Stimulated activated CD4-positive, alpha-beta T cell treated with anti-CD3 and anti-CD28 coated beads, TNF-alpha, amount 100 ng/mL, for 48 hours (primary cell): ENCODE measurements at regions not wholly inside any gene's neighbourhood (a gene's known extent, or its start where the extent isn't known, plus 50 kb on each side); places are given as distances from the start of the nearest gene placed in this dataset.
"Not testable (repeated sequence)": the region's sequence is repeated elsewhere in the genome, so short reads cannot be mapped to it uniquely, and the experiment has no call there.

Source experiments
- DNase-seq, 3 donors: peaks; one replicate each; pipeline ENCODE4 v3.0.0-alpha.2; 2020; ENCODE audit warnings: low read depth in 3 of 3

GRCh38 chr7:156039971-156040677, 227.9 kb upstream of the SHH start:
- DNase-seq: no peak

GRCh38 chr7:156039194-156039593, 226.9 kb upstream of the SHH start:
- DNase-seq: no peak

- no peak for DNase-seq
These were observed 226.1 kb upstream of the SHH start for GRCh38 chr7:156038345-156038744.

- no peak for DNase-seq
These were observed 223.9 kb upstream of the SHH start for GRCh38 chr7:156036153-156036552.

DNA sequence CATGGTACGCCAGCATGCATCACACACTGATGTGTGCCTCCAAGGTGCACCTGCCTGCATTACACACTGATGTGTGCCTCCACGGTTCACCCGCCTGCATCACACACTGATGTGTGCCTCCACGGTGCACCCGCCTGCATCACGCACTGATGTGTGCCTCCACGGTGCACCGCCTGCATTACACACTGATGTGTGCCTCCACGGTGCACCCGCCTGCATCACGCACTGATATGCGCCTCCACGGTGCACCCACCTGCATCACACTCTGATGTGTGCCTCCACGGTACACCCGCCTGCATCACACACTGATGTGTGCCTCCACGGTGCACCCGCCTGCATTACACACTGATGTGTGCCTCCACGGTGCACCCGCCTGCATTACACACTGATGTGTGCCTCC, 223.1 kb upstream of the SHH start:
- not testable (repeated sequence) for DNase-seq

GRCh38 chr7:156034397-156034796, 222.1 kb upstream of the SHH start:
- no peak for DNase-seq

GRCh38 chr7:156032973-156033372, 220.7 kb upstream of the SHH start:
- DNase-seq: no peak

GRCh38 chr7:156031679-156032478, 219.6 kb upstream of the SHH start:
- DNase-seq: no peak

- DNase-seq: no peak
These were observed 217.3 kb upstream of the SHH start for GRCh38 chr7:156029460-156030007.

DNA sequence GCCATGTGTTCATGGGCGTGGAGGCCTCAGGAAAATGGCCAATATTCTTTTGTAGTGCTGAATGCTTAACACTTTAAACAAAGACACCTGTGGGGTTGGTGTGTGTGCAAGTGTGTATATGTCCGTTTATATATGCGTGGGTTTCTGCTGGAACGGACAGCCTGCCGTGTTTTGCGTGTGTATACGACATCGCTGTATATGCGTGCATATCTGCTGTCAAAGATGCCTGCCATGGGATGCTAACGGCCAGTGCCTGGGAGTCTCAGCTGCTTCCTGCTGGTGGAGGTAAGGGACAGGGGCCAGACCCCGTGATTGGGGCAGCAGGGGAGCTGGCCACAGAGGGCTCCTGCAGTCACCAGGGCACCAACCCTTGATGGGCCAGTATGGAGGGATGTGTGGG, 216.3 kb upstream of the SHH start:
- DNase-seq: no peak

DNA sequence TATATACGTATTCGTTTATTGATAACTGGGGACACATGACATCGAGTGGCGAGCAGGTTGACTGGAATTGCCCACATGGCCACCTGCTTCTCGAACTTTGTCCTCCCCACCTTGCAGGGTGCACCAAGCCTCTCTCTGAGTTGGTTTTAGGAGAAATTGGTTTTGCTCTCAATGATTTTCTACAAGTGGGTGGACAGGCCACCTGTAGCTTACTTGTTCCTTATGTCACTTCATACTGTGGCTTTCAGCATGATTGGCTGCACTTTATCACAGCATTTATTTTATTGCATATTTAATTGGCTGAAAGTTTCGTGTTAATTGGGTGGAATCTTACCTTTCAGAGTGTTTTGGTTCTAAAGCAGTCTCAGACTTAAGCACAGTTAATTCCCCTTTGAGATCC, 215.6 kb upstream of the SHH start:
- DNase-seq: no peak

DNA sequence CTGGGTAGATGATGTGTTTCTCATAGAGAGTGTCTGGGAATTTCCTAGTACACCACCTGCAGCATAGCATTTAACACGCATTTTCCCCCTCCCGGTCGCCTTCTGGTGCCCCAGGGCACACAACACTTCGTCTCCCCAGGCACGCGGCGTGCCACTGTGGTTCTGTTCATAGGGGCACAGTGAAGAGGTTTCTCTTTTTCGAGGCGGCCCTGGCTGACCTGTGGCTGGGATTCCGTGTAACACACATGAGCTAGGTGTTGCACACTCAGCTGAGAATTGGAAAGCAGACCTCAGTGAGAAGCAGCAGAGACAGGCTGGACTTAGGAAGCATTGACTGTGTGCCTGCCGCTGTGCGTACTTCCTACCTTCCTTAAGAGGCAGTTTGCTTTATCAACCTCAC, 214.3 kb upstream of the SHH start:
- DNase-seq: no peak

DNA sequence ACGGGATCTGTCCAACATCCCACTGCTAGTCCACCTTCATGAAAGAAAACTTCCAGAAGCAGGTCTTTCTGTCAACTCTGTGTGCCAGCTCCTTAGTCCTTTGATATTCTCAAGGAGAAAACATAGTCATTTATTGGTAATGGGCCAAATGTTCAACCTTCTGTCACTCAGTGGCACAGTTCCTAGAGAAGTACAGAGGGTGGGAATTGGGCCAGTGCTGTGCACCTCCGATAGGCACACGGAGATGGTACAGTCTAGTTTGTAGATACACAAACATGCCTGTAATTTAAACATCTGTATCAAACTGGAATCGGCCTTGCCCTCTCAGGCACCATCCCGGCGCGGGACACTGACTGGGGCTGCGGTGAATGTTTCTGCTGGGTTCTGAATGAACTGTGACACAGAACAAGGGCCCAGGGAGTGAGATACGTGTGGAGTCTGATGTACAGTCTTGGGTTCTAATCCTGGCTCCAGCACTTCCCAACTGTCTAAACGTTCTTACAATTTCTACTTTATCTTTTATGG, 213.9 kb upstream of the SHH start:
- no peak for DNase-seq

DNA sequence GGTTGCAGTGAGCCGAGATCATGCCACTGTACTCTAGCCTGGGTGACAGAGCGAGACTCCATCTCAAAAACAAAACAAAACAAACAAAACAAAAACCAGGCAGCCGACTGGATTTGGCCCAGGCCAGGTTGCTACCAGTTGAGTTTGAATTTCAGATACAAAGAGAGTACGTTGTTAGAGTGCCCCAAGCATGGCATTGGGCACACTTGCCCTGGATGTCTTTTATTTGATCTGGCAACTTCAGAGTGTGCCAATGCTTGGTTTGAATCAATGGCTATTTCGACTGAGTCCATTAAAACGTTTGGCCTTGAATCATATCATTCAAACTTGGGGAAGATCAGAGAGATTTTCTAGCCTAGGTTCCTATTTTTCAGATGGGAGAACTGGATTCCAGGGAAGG, 213.4 kb upstream of the SHH start:
- no peak for DNase-seq

GRCh38 chr7:156024201-156024600, 211.9 kb upstream of the SHH start:
- no peak for DNase-seq

- DNase-seq: no peak
These were observed 210.5 kb upstream of the SHH start for GRCh38 chr7:156022483-156023459.

GRCh38 chr7:156021471-156021870, 209.2 kb upstream of the SHH start:
- DNase-seq: no peak

GRCh38 chr7:156020566-156020965, 208.3 kb upstream of the SHH start:
- DNase-seq: no peak

DNA sequence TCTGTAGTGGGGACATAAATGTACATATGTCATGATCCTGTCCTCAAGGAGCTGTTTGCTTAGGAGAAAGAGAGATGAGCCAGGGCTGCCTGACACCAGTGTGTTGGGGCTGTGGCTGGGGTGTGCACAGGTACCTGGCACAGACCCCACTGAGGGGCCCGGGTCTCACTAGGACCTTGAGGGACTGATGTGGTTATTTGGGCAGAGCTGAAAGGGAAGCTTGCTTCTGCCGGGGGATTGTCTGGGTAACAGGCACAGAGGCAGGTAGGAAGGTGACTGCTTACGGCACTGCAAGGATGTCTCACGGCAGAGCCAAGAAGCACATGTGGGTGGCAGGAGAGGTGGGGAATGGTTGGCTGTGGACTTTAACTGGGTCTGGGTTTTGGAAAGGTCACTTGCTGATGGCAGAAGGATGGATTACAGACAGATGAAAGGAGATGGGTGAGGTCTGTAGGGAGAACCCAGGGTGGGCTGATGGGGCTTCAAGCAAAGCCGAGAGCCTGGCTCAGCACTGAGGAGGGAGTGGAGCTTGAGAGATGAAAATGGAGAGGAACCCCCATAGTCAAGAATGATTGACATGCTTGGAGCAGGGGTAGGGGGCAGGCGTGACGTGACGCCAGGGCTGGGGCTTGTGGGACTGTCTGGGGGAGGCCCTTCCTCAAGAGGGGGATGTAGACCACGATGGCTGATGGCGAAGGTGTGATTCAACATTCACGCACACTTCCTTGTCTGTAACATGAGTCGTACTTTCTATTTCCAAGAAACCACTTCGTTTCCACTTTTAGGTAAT, 207.7 kb upstream of the SHH start:
- DNase-seq: no peak

DNA sequence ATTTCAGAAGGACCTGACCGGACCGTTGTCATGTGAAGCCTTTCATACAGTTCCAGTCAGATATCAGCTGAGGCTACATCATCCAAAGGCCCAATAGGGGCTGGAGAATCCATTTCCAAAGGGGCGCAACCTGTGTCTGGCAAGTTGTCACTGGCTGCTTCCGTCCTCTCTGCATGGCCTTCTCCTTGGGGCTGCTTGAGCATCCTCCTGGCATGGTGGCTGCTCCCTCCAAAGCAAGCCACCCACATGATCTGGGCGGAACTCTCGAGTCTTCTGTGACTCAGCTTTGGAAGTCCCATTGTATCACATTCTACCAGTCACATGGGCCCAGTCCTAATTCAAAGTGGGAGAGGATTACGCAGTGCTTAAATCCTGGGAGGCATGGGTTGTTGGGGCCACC, 207.0 kb upstream of the SHH start:
- DNase-seq: no peak
